ENCODE measurements at regions not wholly inside any gene's neighbourhood (a gene's known extent, or its start where the extent isn't known, plus 50 kb on each side); places are given as distances from the start of the nearest gene placed in this dataset.
"Not testable (repeated sequence)": the region's sequence is repeated elsewhere in the genome, so short reads cannot be mapped to it uniquely, and the experiment has no call there.

DNA sequence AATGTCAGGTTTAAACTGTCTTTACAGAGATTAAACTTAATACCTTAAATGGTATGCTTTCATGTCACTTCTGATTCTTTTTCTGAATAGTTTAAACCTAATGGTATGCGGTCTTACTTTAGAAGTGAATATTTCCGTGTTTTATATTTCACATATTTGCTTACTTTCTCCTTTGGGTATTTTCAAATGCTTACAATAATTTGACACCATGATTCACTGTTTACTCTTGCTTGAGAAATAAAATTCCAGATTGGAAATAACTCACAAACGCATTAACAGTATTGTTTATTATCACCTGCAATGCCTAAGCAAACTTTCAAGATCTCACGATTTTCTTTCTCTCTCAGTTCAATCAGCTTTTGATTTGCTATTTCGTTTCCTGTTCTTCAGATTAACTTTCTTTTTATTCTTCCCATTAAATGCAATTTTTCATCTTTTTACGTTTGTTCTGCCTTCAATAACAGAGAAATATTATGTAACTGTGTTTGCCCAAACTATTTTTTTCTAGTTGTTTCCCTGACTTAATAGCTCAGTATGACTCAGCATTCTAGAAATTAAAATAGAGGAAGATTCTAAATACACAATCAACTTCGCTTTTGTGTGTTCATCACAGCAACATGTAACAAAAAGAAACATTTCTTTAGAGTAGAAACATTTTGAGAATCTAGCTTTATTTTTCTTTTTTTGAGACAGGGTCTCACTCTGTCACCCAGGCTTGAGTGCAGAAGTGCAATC lies 955.5 kb upstream of the PRKX start:
- DNase-seq, result no peak

DNA sequence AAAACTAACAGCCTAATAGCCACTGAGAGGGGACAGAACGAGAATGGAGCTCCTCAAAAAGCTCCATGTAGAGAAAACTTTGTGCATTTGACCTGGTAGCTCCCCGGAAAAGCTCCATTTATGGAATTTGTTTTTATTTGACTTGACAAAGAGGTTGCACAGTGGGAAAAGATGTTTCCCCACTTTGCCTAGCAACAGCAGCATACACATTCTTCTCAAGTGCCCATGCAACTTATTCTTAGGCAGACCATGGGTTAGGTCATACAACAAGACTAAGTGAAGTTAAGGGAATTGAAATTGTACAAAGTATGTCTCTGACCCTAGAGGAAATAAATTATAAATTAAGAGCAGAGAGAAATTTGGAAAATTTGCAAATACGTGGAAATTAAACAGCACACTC lies 949.6 kb upstream of the PRKX start:
- DNase-seq, result no peak

DNA sequence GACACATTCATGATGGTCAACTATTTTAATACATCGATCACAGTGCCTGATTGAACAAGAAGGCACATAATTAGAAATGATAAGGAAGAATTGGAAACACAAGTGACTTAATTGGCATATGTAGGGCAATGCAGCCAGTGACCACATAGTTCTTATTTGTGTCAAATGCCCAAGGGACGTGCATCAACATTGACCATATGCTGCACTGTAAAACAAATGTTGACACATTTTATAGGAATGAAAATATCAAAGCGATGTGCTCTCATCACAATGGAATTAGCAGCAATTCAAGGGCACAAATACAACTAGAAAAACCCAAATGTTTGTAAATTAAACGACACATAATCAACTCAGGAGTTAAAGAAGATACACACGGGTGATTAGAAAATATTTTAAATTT lies 948.3 kb upstream of the PRKX start:
- no peak for DNase-seq

DNA sequence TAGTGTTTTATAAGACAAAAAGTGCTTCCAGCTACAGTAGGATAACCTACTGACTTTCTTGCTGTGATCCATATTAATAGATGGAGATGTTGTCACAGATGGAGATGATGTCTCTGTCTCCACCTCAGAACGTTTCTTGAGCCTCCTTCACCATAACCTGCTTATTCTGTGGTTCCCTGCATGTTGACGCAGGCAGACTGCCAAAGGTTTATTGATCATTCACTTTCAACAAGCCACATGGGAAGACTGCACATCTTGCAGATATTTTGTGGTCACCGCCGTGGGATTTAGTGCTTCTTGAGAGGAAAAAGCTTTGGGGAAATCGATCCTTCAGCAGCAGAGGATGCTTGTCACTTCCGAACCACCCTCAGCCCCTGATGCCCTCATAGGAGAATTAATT lies 943.0 kb upstream of the PRKX start:
- no peak for DNase-seq

DNA sequence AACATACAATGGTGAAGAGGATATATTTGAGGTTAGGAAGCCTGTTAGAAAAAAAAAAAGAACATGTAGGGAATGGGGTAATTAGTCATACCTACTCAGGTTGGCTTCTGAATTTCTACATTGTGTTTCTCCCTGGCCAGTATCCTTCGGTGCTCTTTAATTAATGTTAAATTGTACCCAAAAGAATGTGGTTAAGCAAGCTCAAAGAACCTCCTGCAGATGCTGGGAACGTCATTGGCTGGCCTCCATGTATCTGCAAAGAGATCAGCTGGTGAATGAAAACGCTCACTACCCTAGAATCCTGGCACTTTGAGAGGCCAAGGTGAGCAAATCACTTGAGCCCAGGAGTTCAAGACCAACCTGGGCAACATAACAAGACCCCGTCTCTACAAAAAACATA lies 942.3 kb upstream of the PRKX start:
- DNase-seq, result no peak

DNA sequence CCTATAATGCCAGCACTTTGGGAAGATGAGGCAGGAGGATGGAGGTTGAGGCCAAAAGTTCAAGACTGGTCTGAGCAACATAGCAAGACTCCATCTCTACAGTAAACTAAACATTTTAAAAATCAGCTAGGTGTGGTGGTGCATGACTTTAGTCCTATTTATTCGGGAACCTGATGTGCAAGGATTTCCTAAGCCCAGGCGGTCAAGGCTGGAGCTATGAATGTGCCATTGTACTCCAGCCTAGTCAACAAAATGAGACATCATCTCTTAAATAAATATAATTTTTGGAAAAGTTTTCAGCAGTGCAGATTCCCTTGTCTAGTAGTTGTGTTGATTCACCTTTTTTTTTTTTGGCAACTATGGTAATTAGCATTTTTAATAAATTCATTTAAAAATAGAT lies 928.7 kb upstream of the PRKX start:
- no peak for DNase-seq

DNA sequence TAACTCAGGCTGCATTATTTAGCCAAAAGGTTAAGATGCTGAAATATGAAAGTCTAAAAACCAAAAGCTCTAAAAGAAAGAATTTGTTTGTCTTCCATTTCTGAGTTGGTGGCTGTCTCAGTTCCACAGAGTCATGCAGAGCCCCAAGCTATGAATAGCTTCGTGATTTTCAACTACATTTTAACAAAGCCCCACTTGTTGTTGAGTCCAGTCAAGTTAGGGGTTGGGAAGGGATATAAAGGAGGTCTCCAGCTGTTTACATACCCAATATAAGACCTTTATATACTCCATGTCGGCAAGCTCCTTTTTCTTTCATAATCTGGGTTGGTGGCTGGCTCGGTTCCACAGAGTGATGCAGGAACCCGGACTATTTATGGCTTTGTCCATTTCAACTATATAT lies 924.6 kb upstream of the PRKX start:
- DNase-seq, result no peak

DNA sequence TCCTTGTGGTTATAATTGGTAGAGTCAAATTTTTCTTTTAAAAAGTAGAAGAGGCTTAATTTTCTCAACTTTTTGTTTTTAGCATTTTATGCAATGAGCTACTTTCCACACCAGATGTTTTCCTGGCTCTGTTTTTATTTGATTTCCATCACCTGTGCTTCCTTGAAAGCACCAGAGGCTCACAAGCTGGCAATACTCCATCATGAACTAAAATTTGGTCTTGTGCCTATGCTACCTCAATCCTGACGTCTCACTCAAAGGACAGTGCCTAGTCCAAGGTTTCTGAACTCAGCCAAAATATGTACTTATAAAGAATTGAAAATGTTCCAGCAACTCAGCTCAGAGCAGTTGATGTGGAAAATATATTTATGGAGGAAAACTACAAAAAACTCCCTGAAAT lies 914.0 kb upstream of the PRKX start:
- no peak for DNase-seq

DNA sequence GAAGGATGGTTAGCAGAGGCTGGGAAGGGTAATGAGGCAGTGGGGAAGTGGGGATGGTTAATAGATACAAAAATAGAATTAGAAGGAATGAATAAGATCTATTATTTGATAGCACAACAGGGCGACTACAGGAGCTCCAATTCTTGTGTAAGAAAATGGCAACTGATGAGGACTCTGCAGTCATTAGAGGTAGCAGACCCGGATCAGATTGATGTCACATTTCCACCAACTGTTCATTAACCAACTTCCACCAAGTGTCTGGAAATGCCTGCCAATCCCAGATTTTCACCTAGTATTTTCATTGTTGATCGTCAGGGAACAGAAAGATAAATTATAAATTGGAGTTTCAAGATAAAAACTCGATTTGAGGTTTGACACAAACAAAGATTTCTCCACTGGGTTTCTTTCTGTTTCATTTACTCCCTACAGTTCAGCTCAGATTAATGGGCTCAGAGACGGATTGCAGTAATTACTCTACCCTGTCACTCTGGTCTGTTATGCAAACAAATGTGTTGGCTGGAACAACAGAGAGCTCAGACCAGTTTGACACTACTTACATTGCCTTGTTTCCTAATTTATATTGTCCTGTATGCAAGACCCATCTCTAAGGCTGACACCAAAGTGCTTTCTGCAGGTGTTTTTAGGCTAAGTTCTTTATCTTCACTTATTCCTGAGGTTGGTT lies 909.2 kb upstream of the PRKX start:
- DNase-seq, result no peak

DNA sequence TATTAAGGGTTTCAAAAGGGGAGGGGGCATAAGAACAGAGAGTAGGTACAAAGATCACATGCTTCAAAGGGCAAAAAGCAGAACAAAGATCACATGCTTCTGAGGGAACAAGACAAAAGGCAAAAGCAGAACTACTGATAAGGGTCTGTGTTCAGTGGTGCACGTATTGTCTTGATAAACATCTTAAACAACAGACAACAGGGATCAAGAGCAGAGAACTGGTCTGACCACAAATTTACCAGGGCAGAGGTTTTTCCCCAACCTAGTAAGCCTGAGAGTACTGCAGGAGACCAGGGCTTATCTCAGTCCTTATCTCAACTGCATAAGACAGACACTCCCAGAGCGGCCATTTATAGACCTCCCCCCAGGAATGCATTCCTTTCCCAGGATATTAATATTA lies 900.2 kb upstream of the PRKX start:
- DNase-seq, result not testable (repeated sequence)

DNA sequence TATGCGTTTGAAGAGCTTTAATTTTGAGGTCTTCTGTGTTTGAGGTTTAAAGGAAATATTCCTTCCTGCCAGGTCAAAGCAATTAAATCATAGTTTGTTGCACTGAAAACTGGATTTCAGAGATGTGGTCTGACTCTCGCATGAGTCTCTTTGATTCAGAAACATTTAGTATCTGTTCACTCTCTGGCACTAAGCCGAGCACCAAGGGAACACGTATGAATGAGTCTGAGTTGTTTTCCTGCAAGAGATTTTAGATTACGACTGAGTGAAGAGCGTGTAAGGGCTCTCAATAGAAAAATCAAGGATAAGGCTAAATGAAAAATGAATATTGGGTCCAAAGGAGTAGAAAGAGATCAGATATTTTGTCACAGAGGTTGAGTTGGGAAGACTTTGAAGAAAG lies 875.4 kb upstream of the PRKX start:
- DNase-seq, result no peak

DNA sequence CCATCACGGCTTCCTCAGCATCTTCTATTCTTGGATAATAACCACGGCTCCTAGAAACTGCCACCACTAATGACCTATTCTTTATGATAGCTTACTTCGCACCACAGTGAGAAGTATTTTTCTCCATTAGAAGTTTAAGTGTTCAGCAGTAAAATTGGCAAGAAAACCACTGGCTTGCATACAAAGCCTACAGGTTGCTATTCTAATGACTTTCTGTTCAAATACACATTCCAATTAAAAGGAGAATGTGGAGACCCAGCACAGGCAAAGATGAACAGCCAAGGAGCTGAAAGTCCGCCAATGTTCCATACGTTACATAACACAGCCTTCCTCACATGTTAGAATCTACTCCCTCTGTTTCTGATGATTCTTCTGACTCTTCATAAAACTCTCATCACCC lies 875.0 kb upstream of the PRKX start:
- DNase-seq, result no peak

DNA sequence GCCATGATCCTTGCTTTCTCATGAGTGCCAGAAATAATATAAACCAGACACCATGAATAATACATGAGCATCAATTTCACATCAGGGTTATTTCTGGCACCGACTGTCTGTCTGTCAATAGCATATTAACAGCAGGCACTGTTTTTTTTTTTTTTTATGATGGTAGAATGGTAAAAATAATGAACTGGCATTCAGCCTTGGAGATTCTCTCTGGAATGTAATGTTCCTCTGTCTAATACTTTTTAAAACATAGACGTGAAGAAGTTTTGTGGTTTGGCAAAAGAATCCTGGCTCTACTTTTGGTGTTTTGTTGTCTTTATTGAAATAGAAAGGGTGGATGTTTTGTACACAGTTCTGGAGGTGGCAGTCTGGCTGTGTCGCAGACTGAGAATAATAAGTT lies 874.6 kb upstream of the PRKX start:
- DNase-seq, result no peak

DNA sequence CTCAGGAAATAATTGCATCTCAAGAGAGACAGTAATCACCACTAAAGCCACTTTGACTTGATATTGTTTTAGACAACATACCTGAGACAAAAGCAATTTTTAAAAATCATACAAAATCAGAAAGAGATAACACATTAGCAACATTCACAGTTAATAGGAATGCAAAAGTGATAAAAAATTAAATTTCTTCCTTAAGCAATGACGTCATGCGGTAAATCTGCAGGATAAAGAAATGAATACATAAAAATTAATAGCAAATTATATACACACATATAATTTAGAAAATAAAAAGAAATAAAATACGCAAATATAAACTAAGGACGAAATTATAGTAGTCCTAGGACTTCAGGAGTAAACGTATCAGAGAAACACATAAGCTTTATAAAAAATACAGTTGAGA lies 866.5 kb upstream of the PRKX start:
- no peak for DNase-seq

DNA sequence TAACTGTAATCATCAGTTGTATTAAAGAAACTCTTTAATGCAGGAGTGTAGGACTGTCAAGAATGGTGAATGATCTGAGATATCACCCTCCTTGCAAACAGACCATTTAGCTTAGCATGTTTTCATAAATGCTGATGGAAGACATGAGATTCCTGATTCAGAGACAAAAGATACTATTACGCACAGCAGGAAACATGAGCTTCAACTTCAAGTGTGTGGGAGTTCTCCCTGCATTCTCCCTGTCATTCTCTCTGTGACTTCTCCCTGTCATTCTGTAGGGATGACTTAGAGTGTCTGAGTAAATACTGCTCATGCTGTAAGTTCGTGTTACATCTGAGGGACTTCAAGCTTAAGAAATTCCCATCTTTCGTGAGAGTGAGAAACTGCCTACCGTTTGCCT lies 866.0 kb upstream of the PRKX start:
- DNase-seq, result no peak

DNA sequence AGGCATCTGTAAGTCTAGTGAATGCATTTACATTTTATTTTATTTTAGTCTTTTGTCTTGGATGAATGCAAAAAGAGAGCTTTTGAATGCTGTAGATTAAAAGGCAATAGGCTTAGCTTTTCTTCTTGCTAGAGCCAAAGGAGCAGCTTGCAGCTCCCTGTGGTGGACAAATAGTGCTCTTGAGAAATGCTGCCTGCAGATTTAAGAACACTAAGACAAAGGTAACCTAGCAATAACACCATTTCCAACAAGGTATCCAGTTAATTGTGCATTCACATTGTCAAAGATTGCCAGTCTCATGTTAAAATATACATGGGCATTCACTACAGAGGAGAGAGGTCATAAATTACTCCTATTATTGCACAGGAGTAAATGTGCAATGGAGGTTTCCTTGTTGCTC lies 859.2 kb upstream of the PRKX start:
- DNase-seq, result no peak

DNA sequence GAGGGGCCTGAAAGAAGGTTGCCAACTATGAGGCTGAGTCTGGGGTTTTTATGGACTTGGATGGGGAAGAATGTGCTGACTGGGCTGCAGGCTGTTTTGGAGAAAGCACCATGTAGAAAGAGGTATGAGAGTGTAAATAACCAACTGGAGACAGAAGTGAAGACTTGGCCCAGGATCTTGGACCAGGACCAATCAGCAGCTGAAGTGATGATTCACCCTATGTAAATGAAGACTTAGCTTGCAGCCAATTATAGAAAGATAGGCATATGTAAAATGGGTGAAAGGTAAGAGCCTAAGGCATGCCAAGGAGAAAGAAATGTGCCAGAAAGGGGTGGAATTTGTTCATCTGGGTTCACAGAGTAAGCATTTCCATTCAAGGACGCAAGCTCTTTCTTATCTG lies 856.7 kb upstream of the PRKX start:
- DNase-seq, result no peak

DNA sequence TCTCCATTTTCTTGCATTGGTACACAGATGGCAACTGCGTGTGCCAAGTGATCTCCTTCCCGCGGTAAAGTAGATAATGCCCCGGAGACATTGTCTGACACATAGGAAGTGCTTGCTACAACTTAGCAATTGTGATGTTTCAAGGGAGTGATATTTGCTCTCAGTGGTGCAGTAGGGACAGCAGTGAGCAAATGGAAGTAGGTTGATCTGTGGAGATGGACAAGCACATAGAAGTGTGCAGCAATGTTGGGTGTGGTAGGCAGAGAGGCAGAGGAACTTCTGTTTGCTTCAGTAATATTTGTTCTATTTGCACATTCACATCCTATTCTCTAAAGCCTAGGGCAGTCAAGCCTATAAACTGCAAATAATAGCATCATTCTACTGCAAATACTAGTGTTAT lies 846.7 kb upstream of the PRKX start:
- no peak for DNase-seq

DNA sequence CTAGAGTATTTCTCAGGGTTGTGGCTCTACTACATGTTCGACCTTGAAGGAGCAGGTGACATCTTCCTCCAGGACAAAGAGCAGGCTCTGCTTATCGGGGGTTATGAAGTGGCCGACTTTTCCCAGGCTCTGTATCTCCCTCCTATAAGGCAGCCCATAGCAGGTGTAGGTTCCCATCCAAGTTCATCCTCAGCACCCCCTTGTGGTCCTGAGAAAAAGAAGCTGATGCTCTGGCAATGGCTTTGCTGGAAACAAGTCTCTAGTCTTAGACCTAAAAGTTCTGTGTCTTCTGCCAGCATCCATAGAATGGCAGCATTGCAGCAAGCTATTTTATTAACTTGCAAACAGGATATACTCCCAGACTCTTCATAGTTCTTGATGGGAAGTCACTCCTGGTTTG lies 836.6 kb upstream of the PRKX start:
- DNase-seq, result no peak

DNA sequence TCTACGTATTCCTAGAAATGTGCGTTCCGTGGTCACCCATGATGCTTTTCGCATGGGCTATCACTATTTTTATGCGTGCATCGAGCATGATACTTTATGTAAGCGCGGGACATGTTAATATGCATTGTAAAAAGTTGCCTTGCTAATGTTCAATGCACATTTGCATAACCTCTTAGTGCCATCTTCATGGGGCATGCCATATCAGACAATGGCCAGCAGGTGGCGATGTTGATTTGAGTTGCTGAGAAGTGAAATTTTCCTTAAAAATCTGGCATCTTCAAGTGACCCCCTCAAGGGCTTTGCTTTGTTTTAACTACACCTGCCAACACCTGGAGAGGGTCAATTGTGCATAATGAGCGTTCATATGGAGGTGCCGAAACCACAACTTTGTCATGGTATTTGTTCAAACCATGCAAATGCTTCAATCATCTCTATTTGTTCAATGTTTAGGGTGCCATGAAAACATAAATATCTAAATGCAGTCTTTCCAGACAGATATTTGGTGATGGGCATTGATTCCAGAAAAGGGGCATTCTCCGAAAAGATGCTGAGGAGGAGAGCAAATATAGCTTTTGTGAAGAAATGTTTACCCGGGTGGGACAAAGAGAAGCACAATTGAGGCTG lies 833.9 kb upstream of the PRKX start:
- no peak for DNase-seq

DNA sequence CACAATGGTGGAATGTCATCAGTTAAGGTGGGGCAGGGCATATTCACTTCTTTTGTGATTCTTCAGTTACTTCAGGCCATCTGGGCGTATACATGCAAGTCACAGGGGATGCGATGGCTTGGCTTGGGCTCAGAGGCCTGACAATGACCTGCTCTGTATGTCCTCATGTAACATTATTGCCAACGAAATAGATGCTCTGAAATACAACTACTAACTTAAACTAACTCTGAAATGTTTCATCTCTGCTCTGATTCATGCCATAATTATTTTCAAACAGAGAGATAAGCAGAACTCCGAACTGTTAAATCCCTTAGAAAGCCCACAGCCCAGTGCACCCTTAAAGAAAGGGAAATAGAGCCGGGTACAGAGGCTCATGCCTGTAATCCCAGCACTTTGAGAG lies 832.7 kb upstream of the PRKX start:
- not testable (repeated sequence) for DNase-seq

DNA sequence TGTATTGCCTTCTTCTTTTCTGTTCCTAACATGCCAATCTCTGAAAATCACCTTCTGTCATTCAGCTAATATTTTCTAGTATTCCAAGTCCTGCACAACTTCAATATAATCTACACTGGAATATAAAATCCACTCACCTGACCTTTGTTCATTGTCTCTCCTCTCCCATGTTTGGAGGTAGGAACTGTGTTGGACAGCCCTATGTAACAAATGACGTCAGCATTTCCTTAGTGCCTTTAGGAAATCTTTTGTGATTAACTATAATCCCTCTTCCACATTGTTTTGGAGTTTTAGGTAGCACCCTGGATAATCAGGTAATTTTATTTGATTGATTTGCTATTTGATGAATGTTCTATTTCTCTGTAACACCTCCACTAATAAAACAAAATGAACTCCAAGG lies 814.8 kb upstream of the PRKX start:
- no peak for DNase-seq

DNA sequence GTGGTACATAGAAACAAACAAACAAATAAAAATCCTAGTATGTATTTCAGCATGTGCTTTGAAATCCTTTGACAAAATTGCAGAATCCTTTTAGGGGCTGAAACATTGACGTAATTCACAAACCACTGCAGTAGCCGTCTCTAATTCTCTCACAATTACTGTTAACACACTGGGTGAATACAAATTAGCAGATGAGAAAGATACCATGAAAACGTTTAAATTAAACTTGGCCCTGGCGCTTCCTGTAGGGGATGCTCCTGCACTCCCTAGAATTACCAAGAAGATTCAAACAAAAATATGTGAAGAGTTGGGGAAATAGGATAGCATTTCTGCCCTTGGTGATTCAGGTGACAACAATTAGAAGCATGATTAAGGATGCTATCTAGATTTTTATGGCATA lies 772.5 kb upstream of the PRKX start:
- DNase-seq, result no peak

DNA sequence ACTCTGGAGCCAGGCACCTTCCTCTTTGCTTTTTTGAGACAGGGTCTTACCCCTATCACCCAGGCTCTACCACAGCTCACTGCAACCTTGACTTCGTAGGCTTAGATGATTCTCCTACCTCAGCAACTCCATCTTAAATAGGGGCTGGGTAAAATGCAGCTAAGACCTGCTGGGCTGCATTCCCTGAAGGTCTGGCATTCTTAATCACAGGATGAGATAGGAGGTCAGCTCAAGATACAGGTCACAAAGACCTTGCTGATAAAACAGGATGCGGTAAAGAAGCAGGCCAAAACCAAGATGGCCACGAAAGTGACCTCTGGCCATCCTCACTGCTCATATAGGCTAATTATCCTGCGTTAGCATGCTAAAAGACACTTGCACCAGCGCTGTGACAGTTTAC lies 770.8 kb upstream of the PRKX start:
- DNase-seq, result no peak

DNA sequence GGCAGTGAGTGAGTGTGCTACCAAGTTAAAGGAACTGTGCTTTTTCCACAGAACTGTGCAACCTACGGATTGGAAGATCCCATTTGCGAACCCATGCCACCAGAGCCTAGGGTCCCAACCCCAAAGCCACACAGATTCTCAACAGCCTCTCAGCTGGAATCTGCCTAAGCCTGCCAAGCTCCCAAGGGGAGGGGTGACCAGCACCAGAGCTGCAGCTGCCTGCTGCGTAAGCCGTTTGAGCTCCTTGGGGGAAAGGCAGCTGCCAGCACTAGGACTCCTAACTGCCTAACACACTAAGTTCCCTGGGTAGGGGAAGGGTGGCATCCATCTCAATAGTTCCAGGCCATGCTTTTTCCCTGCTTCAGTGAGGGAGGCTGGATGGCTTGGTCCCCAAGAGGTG lies 738.1 kb upstream of the PRKX start:
- no peak for DNase-seq
